ENCODE measurements at regions not wholly inside any gene's neighbourhood (a gene's known extent, or its start where the extent isn't known, plus 50 kb on each side); places are given as distances from the start of the nearest gene placed in this dataset.
"Not testable (repeated sequence)": the region's sequence is repeated elsewhere in the genome, so short reads cannot be mapped to it uniquely, and the experiment has no call there.

DNA sequence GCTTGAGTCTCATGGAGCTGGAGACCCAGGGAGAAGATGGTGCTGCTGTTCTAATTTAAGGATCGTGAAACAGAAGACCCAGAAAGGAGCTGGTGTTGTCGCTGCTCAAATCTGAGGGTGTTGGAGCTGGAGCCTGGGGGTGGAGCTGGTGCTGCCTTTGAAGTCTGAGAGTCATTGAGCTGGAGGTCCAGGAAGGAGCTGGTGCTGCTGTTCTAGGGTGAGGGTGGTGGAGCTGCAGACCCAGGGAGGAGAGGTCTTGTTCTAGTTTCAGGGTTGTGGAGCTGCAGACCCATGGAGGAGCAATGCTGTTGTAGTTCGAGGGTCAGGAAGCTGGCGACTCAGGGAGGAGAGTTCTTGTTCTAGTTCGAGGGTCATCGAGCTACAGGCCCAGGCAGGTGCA lies 84.1 kb upstream of the ZNF479 start:
- Histone ChIP-seq H3K4me3 (ENCODE audit: low read length in 3 of 3) (no peak overlapping the region), H3K36me3 (ENCODE audit: control insufficient read depth in 2 of 3, insufficient read depth in 3 of 3, low read length in 3 of 3) (no peaks in the 10 kb centered on the region), H3K27ac (ENCODE audit: low read depth in 2 of 2, low read length in 2 of 2) (no peak overlapping the region), H3K9ac (ENCODE audit: low read length in 3 of 3) (no peak overlapping the region), H3K27me3 (ENCODE audit: control insufficient read depth, insufficient read depth, low read length) (no peaks in the 10 kb centered on the region), H3K4me1 (ENCODE audit: control insufficient read depth in 2 of 3, insufficient read depth in 2 of 3, low read depth in 1 of 3, low read length in 3 of 3) (no peaks in the 10 kb centered on the region), H3K9me3 (ENCODE audit: control insufficient read depth in 2 of 3, insufficient read depth in 1 of 3, low read length in 3 of 3) (peaks cover 0 to 5% (median 1%) of the 10 kb centered on the region in 3 donors)
- DNase-seq = peak in 3 of 5 donors; percentile 4 to 18 (median 9)
- intact Hi-C loops (cut with DNase I) = no loop called here
- FAIRE-seq = no peak
- TF ChIP-seq, protein P1, sequence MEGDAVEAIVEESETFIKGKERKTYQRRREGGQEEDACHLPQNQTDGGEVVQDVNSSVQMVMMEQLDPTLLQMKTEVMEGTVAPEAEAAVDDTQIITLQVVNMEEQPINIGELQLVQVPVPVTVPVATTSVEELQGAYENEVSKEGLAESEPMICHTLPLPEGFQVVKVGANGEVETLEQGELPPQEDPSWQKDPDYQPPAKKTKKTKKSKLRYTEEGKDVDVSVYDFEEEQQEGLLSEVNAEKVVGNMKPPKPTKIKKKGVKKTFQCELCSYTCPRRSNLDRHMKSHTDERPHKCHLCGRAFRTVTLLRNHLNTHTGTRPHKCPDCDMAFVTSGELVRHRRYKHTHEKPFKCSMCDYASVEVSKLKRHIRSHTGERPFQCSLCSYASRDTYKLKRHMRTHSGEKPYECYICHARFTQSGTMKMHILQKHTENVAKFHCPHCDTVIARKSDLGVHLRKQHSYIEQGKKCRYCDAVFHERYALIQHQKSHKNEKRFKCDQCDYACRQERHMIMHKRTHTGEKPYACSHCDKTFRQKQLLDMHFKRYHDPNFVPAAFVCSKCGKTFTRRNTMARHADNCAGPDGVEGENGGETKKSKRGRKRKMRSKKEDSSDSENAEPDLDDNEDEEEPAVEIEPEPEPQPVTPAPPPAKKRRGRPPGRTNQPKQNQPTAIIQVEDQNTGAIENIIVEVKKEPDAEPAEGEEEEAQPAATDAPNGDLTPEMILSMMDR (IDR thresholded peaks at IDR 0.05; ENCODE audit: borderline replicate concordance, extremely low read depth, insufficient read depth) = no peak

DNA sequence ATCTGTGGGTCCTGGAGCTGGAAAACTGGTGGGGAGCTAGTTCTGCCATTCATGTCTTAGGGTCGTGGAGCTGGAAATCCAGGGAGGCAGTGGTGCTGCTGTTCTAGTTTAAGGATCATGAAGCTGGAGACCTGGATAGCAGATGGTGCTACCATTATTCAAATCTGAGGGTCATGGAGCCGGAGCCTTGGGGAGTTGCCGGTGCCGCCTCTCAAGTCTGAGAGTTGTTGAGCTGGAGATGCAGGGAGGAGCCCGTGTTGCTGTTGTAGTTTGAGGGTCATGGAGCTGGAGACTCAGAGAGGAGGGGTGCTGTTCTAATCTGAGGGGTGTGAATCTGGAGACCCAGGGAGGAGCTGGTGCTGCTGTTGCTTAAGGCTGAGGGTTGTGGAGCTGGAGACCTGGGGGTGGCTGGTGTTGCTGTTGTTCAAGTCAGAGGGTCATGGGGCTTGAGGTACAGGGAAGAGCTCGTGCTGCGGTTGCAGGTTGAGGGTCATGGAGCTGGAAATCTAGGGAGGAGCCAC lies 86.0 kb upstream of the ZNF479 start:
- H3K9me3 ChIP-seq (ENCODE audit: control insufficient read depth in 2 of 3, insufficient read depth in 1 of 3, low read length in 3 of 3) = peaks cover 0 to 3% (median 0%) of the 10 kb centered on the region in 3 donors
- H3K4me1 ChIP-seq (ENCODE audit: control insufficient read depth in 2 of 3, insufficient read depth in 2 of 3, low read depth in 1 of 3, low read length in 3 of 3) = no peaks in the 10 kb centered on the region
- no peak overlapping the region for H3K27ac ChIP-seq (ENCODE audit: low read depth in 2 of 2, low read length in 2 of 2)
- H3K27me3 ChIP-seq (ENCODE audit: control insufficient read depth, insufficient read depth, low read length) = no peaks in the 10 kb centered on the region
- no peaks in the 10 kb centered on the region for H3K36me3 ChIP-seq (ENCODE audit: control insufficient read depth in 2 of 3, insufficient read depth in 3 of 3, low read length in 3 of 3)
- TF ChIP-seq, protein P1 (IDR thresholded peaks at IDR 0.05; ENCODE audit: borderline replicate concordance, extremely low read depth, insufficient read depth) = no peak
- DNase-seq = peak in 1 of 5 donors; percentile 29
- intact Hi-C loops (cut with DNase I) = no loop called here
- no peak for FAIRE-seq
- no peak overlapping the region for H3K9ac ChIP-seq (ENCODE audit: low read length in 3 of 3)
- no peak overlapping the region for H3K4me3 ChIP-seq (ENCODE audit: low read length in 3 of 3)

DNA sequence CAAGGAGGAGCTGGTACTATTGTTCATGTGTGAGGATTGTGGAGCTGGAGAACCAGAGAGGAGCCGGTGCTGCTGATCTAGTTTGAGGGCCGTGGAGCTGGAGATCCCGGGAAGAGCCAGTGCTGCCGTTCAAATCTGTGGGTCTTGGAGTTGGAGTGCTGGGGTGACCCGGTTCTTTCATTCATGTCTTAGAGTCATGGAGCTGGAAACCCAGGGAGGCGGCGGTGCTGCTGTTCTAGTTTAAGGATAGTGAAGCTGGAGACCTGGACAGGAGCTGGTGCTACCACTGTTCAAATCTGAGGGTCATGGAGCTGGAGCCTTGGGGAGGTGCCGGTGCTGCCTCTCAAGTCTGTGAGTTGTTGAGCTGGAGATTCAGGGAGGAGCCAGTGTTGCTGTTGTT lies 88.5 kb upstream of the ZNF479 start:
- H3K27me3 ChIP-seq (ENCODE audit: control insufficient read depth, insufficient read depth, low read length) = no peaks in the 10 kb centered on the region
- intact Hi-C loops (cut with DNase I) = no loop called here
- H3K36me3 ChIP-seq (ENCODE audit: control insufficient read depth in 2 of 3, insufficient read depth in 3 of 3, low read length in 3 of 3) = no peaks in the 10 kb centered on the region
- no peak for FAIRE-seq
- TF ChIP-seq, protein P1 (IDR thresholded peaks at IDR 0.05; ENCODE audit: borderline replicate concordance, extremely low read depth, insufficient read depth) = no peak
- no peak overlapping the region for H3K9ac ChIP-seq (ENCODE audit: low read length in 3 of 3)
- H3K9me3 ChIP-seq (ENCODE audit: control insufficient read depth in 2 of 3, insufficient read depth in 1 of 3, low read length in 3 of 3) = peaks cover 0 to 3% (median 0%) of the 10 kb centered on the region in 3 donors
- H3K27ac ChIP-seq (ENCODE audit: low read depth in 2 of 2, low read length in 2 of 2) = no peak overlapping the region
- DNase-seq = peak in 1 of 5 donors; percentile 23
- H3K4me1 ChIP-seq (ENCODE audit: control insufficient read depth in 2 of 3, insufficient read depth in 2 of 3, low read depth in 1 of 3, low read length in 3 of 3) = no peaks in the 10 kb centered on the region
- H3K4me3 ChIP-seq (ENCODE audit: low read length in 3 of 3) = no peak overlapping the region

DNA sequence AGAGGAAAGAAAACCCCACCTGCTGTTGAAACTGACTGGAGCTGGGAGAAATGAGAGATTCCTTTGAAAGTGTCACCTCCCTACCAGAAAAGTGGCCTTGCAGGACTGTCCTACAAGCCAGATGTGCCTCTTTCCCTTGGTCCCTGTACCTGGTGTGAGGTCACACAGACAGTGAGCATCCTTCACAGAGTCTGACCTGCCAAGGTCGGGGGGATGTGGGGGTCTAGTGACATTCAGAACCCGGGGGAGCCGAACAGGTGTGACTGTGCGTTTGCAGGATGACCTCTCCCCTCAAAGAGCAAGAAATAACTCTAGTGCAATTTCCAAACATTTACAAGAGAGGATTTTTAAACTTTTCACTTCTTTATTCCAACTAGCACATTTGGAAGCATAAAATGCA lies 93.4 kb upstream of the ZNF479 start:
- TF ChIP-seq, protein P1 (IDR thresholded peaks at IDR 0.05; ENCODE audit: borderline replicate concordance, extremely low read depth, insufficient read depth) = no peak
- no peak for FAIRE-seq

DNA sequence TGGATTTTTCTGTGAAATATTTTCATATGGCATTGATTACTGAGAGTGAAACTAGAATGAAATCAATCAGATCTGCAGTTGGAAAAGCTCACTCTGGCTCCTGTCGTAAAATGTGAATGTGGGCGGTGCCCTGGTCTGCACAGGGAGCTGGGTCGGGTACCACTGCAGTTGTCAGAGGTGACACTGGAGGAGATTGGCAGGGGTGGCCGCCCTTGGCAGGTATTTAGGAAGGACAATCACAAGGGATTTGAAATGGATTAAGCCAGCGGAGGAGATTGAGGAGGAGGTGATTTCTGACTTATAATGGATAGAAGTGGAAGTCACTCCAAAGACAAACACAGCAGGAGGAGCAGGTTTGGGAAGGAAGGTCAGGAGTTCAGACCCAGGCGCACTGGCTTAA lies 109.0 kb upstream of the ZNF479 start:
- intact Hi-C loops (cut with DNase I); H3K4me1 ChIP-seq (ENCODE audit: control insufficient read depth in 2 of 3, insufficient read depth in 2 of 3, low read depth in 1 of 3, low read length in 3 of 3); DNase-seq; FAIRE-seq; H3K4me3 ChIP-seq (ENCODE audit: low read length in 3 of 3); H3K27ac ChIP-seq (ENCODE audit: low read depth in 2 of 2, low read length in 2 of 2); H3K27me3 ChIP-seq (ENCODE audit: control insufficient read depth, insufficient read depth, low read length); H3K36me3 ChIP-seq (ENCODE audit: control insufficient read depth in 2 of 3, insufficient read depth in 3 of 3, low read length in 3 of 3); H3K9ac ChIP-seq (ENCODE audit: low read length in 3 of 3); H3K9me3 ChIP-seq (ENCODE audit: control insufficient read depth in 2 of 3, insufficient read depth in 1 of 3, low read length in 3 of 3): not testable (repeated sequence)

More for the DNA sequence above, 93.4 kb upstream of the ZNF479 start:
- intact Hi-C loops (cut with DNase I) = no loop called here
- Histone ChIP-seq H3K27me3 (ENCODE audit: control insufficient read depth, insufficient read depth, low read length) (no peaks in the 10 kb centered on the region), H3K9ac (ENCODE audit: low read length in 3 of 3) (no peak overlapping the region), H3K36me3 (ENCODE audit: control insufficient read depth in 2 of 3, insufficient read depth in 3 of 3, low read length in 3 of 3) (no peaks in the 10 kb centered on the region), H3K4me1 (ENCODE audit: control insufficient read depth in 2 of 3, insufficient read depth in 2 of 3, low read depth in 1 of 3, low read length in 3 of 3) (no peaks in the 10 kb centered on the region), H3K4me3 (ENCODE audit: low read length in 3 of 3) (no peak overlapping the region), H3K27ac (ENCODE audit: low read depth in 2 of 2, low read length in 2 of 2) (no peak overlapping the region), H3K9me3 (ENCODE audit: control insufficient read depth in 2 of 3, insufficient read depth in 1 of 3, low read length in 3 of 3) (peaks cover 0 to 3% (median 0%) of the 10 kb centered on the region in 3 donors)
- no peak for DNase-seq
